ENCODE measurements at regions not wholly inside any gene's neighbourhood (a gene's known extent, or its start where the extent isn't known, plus 50 kb on each side); places are given as distances from the start of the nearest gene placed in this dataset.
"Not testable (repeated sequence)": the region's sequence is repeated elsewhere in the genome, so short reads cannot be mapped to it uniquely, and the experiment has no call there.

GRCh38 chr6:137814030-137814429 is 53.0 kb upstream of the TNFAIP3 start:
- TF ChIP-seq POLR2AphosphoS5 (IDR thresholded peaks at IDR 0.05; ENCODE audit: borderline replicate concordance, low read depth, low read length); EZH2 (IDR thresholded peaks at IDR 0.05): not testable (repeated sequence)
